Smooth muscle cell (in vitro differentiated cells): ENCODE measurements at regions not wholly inside any gene's neighbourhood (a gene's known extent, or its start where the extent isn't known, plus 50 kb on each side); places are given as distances from the start of the nearest gene placed in this dataset.
"Not testable (repeated sequence)": the region's sequence is repeated elsewhere in the genome, so short reads cannot be mapped to it uniquely, and the experiment has no call there.

Experiments used
- DNase-seq: peaks from one replicate; lab custom pipeline; 2025; ENCODE audit not compliant: unreplicated experiment; lab: John Stamatoyannopoulos, UW
- H2AFZ ChIP-seq: fragments of 200-600 bp; sonication (generic); 2 replicates; pipeline ENCODE4 v1.6.0; 2016; ENCODE audit warnings: antibody characterized with exemption, low read depth, mild to moderate bottlenecking
- H3F3A ChIP-seq: fragments of 200-600 bp; sonication (generic); 2 replicates; pipeline ENCODE4 v1.6.0; 2017; ENCODE audit warnings: antibody characterized with exemption, low read depth
- H3K27ac ChIP-seq: fragments of 200-600 bp; sonication (generic); 2 replicates; pipeline ENCODE4 v1.5.1; 2016; ENCODE audit warnings: low read depth, mild to moderate bottlenecking
- H3K27me3 ChIP-seq: fragments of 200-600 bp; sonication (generic); 2 replicates; pipeline ENCODE4 v1.6.1; 2016; ENCODE audit warnings: low read depth, mild to moderate bottlenecking
- H3K36me3 ChIP-seq: fragments of 200-600 bp; sonication (generic); 2 replicates; pipeline ENCODE4 v1.5.1; 2016; ENCODE audit warnings: low read depth
- H3K4me1 ChIP-seq: fragments of 200-600 bp; sonication (generic); 2 replicates; pipeline ENCODE4 v1.5.1; 2016; ENCODE audit warnings: low read depth
- H3K4me2 ChIP-seq: fragments of 200-600 bp; sonication (generic); 2 replicates; pipeline ENCODE4 v1.6.0; 2016; ENCODE audit warnings: mild to moderate bottlenecking
- H3K4me3 ChIP-seq: fragments of 200-600 bp; sonication (generic); 2 replicates; pipeline ENCODE4 v1.5.1; 2016; ENCODE audit warnings: mild to moderate bottlenecking
- H3K79me2 ChIP-seq: fragments of 200-600 bp; sonication (generic); 2 replicates; pipeline ENCODE4 v1.6.0; 2016; ENCODE audit warnings: low read depth, mild to moderate bottlenecking
- H3K9ac ChIP-seq: fragments of 200-600 bp; sonication (generic); 2 replicates; pipeline ENCODE4 v1.6.0; 2016; ENCODE audit warnings: low read depth
- H3K9me3 ChIP-seq: fragments of 200-600 bp; sonication (generic); replicated peaks from 2 replicates; pipeline ENCODE4 v1.5.1; 2016; ENCODE audit warnings: low read depth
- H4K20me1 ChIP-seq: fragments of 200-600 bp; sonication (generic); 2 replicates; pipeline ENCODE4 v1.6.0; 2016; ENCODE audit warnings: low read depth
- WGBS: methylation state at CpG from one replicate; pipeline ENCODE4 v1.1.7; 2016; ENCODE audit warnings: low lambda C conversion rate; 5-methylcytosine and 5-hydroxymethylcytosine counted together
- TF ChIP-seq, protein P1 (sequence below): fragments of 200-600 bp; sonication (generic); IDR thresholded peaks from 2 replicates; pipeline ENCODE4 v1.5.1; 2017; ENCODE audit warnings: borderline replicate concordance, mild to moderate bottlenecking, antibody characterized with exemption; ENCODE audit not compliant: insufficient read depth, poor library complexity, severe bottlenecking

DNA sequence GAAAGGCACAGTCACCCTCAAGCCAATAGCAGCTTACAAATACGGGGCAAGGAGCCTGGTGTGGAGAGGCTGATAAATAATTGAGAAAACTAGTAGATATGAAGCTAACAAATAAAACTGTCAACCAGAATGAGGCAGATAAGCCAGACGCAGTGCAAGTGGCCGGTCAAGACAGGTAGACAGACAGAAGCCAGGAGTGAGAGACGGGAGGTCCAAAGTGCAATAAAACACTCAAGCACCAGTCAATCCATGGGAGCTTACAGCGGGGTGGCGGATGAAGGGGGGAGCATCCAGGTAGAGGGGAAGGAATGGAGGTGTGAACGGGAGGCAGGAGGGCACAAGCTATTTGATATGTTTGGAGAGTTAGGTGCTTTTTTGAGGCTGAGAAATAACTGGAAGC lies 193.1 kb downstream of the FOXD4L6 start:
- no peaks in the 10 kb centered on the region for H3K36me3 ChIP-seq
- no peak overlapping the region for H2AFZ ChIP-seq
- DNase-seq = no peak
- TF ChIP-seq, protein P1, sequence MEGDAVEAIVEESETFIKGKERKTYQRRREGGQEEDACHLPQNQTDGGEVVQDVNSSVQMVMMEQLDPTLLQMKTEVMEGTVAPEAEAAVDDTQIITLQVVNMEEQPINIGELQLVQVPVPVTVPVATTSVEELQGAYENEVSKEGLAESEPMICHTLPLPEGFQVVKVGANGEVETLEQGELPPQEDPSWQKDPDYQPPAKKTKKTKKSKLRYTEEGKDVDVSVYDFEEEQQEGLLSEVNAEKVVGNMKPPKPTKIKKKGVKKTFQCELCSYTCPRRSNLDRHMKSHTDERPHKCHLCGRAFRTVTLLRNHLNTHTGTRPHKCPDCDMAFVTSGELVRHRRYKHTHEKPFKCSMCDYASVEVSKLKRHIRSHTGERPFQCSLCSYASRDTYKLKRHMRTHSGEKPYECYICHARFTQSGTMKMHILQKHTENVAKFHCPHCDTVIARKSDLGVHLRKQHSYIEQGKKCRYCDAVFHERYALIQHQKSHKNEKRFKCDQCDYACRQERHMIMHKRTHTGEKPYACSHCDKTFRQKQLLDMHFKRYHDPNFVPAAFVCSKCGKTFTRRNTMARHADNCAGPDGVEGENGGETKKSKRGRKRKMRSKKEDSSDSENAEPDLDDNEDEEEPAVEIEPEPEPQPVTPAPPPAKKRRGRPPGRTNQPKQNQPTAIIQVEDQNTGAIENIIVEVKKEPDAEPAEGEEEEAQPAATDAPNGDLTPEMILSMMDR = no peak
- H3K4me3 ChIP-seq = no peak overlapping the region
- no peaks in the 10 kb centered on the region for H4K20me1 ChIP-seq
- no peaks in the 10 kb centered on the region for H3F3A ChIP-seq
- no peaks in the 10 kb centered on the region for H3K27me3 ChIP-seq
- H3K79me2 ChIP-seq = no peaks in the 10 kb centered on the region
- H3K4me2 ChIP-seq = no peak overlapping the region
- H3K27ac ChIP-seq = no peak overlapping the region
- no peak overlapping the region for H3K9ac ChIP-seq
- peaks cover 5% of the 10 kb centered on the region for H3K9me3 ChIP-seq
- H3K4me1 ChIP-seq = no peaks in the 10 kb centered on the region
- WGBS = 86% methylated on average over 7 of the region's 7 CpGs

DNA sequence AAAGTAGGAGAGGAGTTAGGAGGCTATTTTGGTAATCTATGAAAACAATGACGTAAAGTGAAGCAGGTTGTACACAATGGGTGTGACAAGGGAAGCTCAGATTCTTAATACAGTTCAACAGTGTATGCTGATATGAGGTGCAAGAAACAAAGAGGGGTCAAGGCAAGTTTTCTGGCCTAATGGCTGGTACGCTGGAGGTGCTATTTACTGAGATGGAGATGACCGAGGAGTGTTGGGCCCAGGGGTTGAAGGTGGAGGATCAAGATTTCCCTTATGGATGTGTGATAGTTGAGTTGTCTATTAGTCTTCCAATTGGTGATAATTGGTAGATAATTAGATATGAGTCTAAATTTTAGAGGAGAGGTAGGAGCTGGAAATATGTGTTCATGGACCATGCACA lies 194.0 kb downstream of the FOXD4L6 start:
- not testable (repeated sequence) for H3K9me3 ChIP-seq, H3K36me3 ChIP-seq, H2AFZ ChIP-seq, H3K4me1 ChIP-seq, H3K27me3 ChIP-seq, H4K20me1 ChIP-seq, H3K79me2 ChIP-seq, H3F3A ChIP-seq, DNase-seq, H3K9ac ChIP-seq, H3K4me2 ChIP-seq, H3K4me3 ChIP-seq, H3K27ac ChIP-seq
- whole genome bisulfite sequencing = 87% methylated on average over 3 of the region's 3 CpGs

DNA sequence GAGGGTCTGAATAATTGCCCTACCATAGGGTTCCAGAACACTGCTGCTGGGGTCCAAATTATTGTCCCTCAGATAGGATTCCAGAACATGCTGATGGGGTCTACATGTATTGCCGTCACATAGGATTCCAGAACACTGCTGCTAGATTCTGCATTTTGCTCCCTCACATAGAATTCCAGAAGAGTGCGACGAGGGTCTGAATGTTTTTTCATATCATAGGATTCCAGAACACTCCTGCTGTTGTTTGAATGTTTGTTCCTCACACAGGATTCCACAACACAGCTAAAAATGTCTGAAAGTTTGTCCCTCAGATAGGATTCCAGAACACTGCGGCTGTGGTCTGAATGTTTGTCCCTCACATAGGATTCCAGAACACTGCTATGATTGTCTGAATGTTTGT lies 198.1 kb downstream of the FOXD4L6 start:
- not testable (repeated sequence) for H3K27ac ChIP-seq, H3K36me3 ChIP-seq, H3F3A ChIP-seq, H3K79me2 ChIP-seq, H3K27me3 ChIP-seq, H3K9ac ChIP-seq, H3K4me3 ChIP-seq, H3K4me1 ChIP-seq, H2AFZ ChIP-seq, H4K20me1 ChIP-seq, H3K4me2 ChIP-seq, DNase-seq
- WGBS = 82% methylated on average over 4 of the region's 4 CpGs
- peaks cover 27% of the 10 kb centered on the region for H3K9me3 ChIP-seq

DNA sequence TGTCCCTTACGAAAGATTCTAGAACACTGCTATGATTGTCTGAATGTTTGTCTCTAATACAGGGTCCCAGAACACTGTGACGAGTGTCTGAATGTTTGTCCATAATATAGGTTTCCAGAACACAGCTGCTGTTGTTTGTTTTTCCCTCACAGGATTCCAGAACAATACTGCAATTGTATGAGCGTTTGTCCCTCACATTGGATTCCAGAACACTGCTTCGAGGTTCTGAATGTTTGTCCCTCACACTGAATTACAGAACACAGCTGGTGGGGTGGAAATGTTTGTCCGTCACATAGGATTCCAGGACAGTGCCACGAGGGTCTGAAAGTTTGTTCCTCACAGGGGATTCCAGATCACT lies 199.0 kb downstream of the FOXD4L6 start:
- not testable (repeated sequence) for H3K79me2 ChIP-seq, H3K4me2 ChIP-seq, H3F3A ChIP-seq, H3K4me3 ChIP-seq, H3K9ac ChIP-seq, H3K4me1 ChIP-seq, H3K27me3 ChIP-seq, H3K27ac ChIP-seq, DNase-seq, H2AFZ ChIP-seq, H3K36me3 ChIP-seq, H4K20me1 ChIP-seq
- WGBS = 71% methylated on average over 6 of the region's 6 CpGs
- H3K9me3 ChIP-seq = peaks cover 34% of the 10 kb centered on the region

DNA sequence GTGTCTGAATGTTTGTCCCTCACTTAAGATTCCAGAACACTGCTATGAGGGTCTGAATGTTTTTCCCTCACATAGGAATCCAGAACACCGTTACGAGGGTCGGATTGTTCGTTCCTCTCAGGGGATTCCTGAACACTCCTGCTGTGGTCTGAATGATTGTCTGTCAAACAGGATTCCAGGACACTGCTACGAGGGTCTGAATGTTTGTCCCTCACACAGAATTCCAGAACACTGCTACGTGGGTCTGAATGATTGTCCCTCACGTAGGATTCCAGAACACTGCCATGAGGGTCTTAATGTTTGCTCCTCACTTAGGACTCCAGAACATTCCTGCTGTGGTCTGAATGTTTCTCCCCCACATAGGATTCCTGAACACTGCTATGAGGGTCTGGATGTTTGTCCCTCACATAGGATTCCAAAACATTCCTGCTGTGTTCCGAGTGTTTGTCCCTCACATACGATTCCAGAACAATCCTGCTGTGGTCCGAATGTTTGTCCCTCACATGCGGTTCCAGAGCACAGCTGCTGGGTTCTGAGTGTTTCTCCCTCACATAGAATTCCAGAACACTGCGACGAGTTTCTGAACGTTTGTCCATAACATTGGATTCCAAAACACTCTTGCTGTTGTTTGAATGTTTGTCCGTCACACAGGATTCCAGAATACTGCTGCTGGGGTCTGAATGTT lies 199.5 kb downstream of the FOXD4L6 start:
- WGBS = 65% methylated on average over 15 of the region's 15 CpGs
- TF ChIP-seq, protein P1 = no peak
- no peak overlapping the region for H2AFZ ChIP-seq
- no peaks in the 10 kb centered on the region for H3K36me3 ChIP-seq
- H4K20me1 ChIP-seq = no peaks in the 10 kb centered on the region
- H3K4me3 ChIP-seq = no peak overlapping the region
- no peaks in the 10 kb centered on the region for H3K27me3 ChIP-seq
- DNase-seq = no peak
- H3F3A ChIP-seq = no peaks in the 10 kb centered on the region
- H3K4me2 ChIP-seq = no peak overlapping the region
- no peaks in the 10 kb centered on the region for H3K79me2 ChIP-seq
- peaks cover 39% of the 10 kb centered on the region for H3K9me3 ChIP-seq
- no peaks in the 10 kb centered on the region for H3K4me1 ChIP-seq
- no peak overlapping the region for H3K27ac ChIP-seq
- no peak overlapping the region for H3K9ac ChIP-seq
